H9 (cell line): ENCODE measurements at regions not wholly inside any gene's neighbourhood (a gene's known extent, or its start where the extent isn't known, plus 50 kb on each side); places are given as distances from the start of the nearest gene placed in this dataset.

Source experiments
- DNase-seq: peaks from one replicate; pipeline ENCODE4 v3.0.0-alpha.2; 2017
- H2AFZ ChIP-seq: one replicate; pipeline ENCODE4 v1.6.1; 2013; ENCODE audit warnings: mild to moderate bottlenecking, low read length, control low read depth, moderate library complexity
- H2AK5ac ChIP-seq: 2 replicates; pipeline ENCODE4 v1.6.1; 2013; ENCODE audit warnings: low read length, control low read depth, mixed read lengths; ENCODE audit not compliant: insufficient read length
- H2BK120ac ChIP-seq: one replicate; pipeline ENCODE4 v1.6.1; 2013; ENCODE audit warnings: low read depth, mild to moderate bottlenecking, low read length, control low read depth, inconsistent platforms; ENCODE audit not compliant: poor library complexity, severe bottlenecking
- H2BK12ac ChIP-seq: 2 replicates; pipeline ENCODE4 v1.6.1; 2013; ENCODE audit warnings: low read length, control low read depth, mixed read lengths, low read depth; ENCODE audit not compliant: insufficient read length
- H2BK15ac ChIP-seq: 2 replicates; pipeline ENCODE4 v1.6.1; 2013; ENCODE audit warnings: low read depth, low read length, control low read depth
- H2BK20ac ChIP-seq: one replicate; pipeline ENCODE4 v1.6.1; 2013; ENCODE audit warnings: low read depth, mild to moderate bottlenecking, low read length, control low read depth, inconsistent platforms; ENCODE audit not compliant: poor library complexity, severe bottlenecking
- H2BK5ac ChIP-seq: 2 replicates; pipeline ENCODE4 v1.6.1; 2013; ENCODE audit warnings: low read length, control low read depth, mixed read lengths; ENCODE audit not compliant: insufficient read length
- H3K14ac ChIP-seq: 2 replicates; pipeline ENCODE4 v1.6.1; 2013; ENCODE audit warnings: low read length, control low read depth; ENCODE audit not compliant: insufficient read depth
- H3K18ac ChIP-seq: 2 replicates; pipeline ENCODE4 v1.6.1; 2013; ENCODE audit warnings: low read depth, mild to moderate bottlenecking, mixed read lengths, low read length, control low read depth; ENCODE audit not compliant: insufficient read length
- H3K23ac ChIP-seq: 2 replicates; pipeline ENCODE4 v1.6.1; 2013; ENCODE audit warnings: low read length, control low read depth, mixed read lengths, low read depth; ENCODE audit not compliant: insufficient read length
- H3K23me2 ChIP-seq: 2 replicates; pipeline ENCODE4 v1.6.1; 2013; ENCODE audit warnings: low read depth, mild to moderate bottlenecking, mixed read lengths, low read length, control low read depth; ENCODE audit not compliant: insufficient read length, poor library complexity, severe bottlenecking
- H3K27ac ChIP-seq: 2 replicates; pipeline ENCODE4 v1.5.1; 2013; ENCODE audit warnings: low read length, control low read depth, mixed read lengths, low read depth; ENCODE audit not compliant: insufficient read length
- H3K27me3 ChIP-seq: 2 replicates; pipeline ENCODE4 v1.6.1; 2013; ENCODE audit warnings: low read length, control low read depth, inconsistent platforms; ENCODE audit not compliant: insufficient read depth
- H3K4ac ChIP-seq: 2 replicates; pipeline ENCODE4 v1.6.1; 2013; ENCODE audit warnings: low read depth, mild to moderate bottlenecking, control low read depth, inconsistent platforms, low read length, moderate library complexity
- H3K4me1 ChIP-seq: 2 replicates; pipeline ENCODE4 v1.6.1; 2013; ENCODE audit warnings: low read length, control low read depth, inconsistent platforms; ENCODE audit not compliant: insufficient read depth
- H3K4me2 ChIP-seq: 2 replicates; pipeline ENCODE4 v1.6.1; 2013; ENCODE audit warnings: low read length, control low read depth, mixed read lengths; ENCODE audit not compliant: insufficient read length, insufficient read depth
- H3K56ac ChIP-seq: 2 replicates; pipeline ENCODE4 v1.6.1; 2013; ENCODE audit warnings: low read depth, mild to moderate bottlenecking, mixed read lengths, low read length, control low read depth; ENCODE audit not compliant: insufficient read length
- H3K79me1 ChIP-seq: 2 replicates; pipeline ENCODE4 v1.6.1; 2013; ENCODE audit warnings: low read depth, mild to moderate bottlenecking, moderate library complexity, low read length, control low read depth, inconsistent platforms; ENCODE audit not compliant: insufficient read depth, poor library complexity, severe bottlenecking
- H3K79me2 ChIP-seq: 2 replicates; pipeline ENCODE4 v1.6.1; 2013; ENCODE audit warnings: low read length, control low read depth, inconsistent platforms; ENCODE audit not compliant: insufficient read depth
- H3K9ac ChIP-seq: 2 replicates; pipeline ENCODE4 v1.6.1; 2013; ENCODE audit warnings: low read length, control low read depth, mixed read lengths; ENCODE audit not compliant: insufficient read length; ENCODE audit errors: extremely low read depth
- H3K9me3 ChIP-seq: one replicate; pipeline ENCODE4 v1.6.1; 2013; ENCODE audit warnings: low read depth, low read length, inconsistent platforms; ENCODE audit not compliant: control insufficient read depth
- H3T11ph ChIP-seq: one replicate; pipeline ENCODE4 v1.6.1; 2013; ENCODE audit warnings: mild to moderate bottlenecking, low read length, control low read depth, inconsistent platforms
- H4K20me1 ChIP-seq: one replicate; pipeline ENCODE4 v1.6.1; 2013; ENCODE audit not compliant: control insufficient read depth, insufficient read length, insufficient read depth
- H4K5ac ChIP-seq: 2 replicates; pipeline ENCODE4 v1.6.1; 2013; ENCODE audit warnings: low read depth, mild to moderate bottlenecking, mixed read lengths, low read length, control low read depth; ENCODE audit not compliant: insufficient read length
- H4K8ac ChIP-seq: replicated peaks from 2 replicates; pipeline ENCODE4 v1.6.1; 2013; ENCODE audit warnings: low read length, control low read depth, mixed read lengths, low read depth; ENCODE audit not compliant: insufficient read length
- H4K91ac ChIP-seq: 2 replicates; pipeline ENCODE4 v1.6.1; 2013; ENCODE audit warnings: low read depth, mild to moderate bottlenecking, moderate library complexity, mixed read lengths, low read length, control low read depth; ENCODE audit not compliant: insufficient read length
- H3K27ac Mint-ChIP-seq, 3 experiments: 2 replicates in 2 of 3; 3 replicates in 1 of 3; pipeline ENCODE4 v1.8.0; 2020 to 2021; ENCODE audit warnings: mixed read lengths in 3 of 3, mild to moderate bottlenecking in 1 of 3, moderate library complexity in 1 of 3
- H3K27me3 Mint-ChIP-seq: 2 replicates; pipeline ENCODE4 v1.8.0; 2021; ENCODE audit warnings: low read depth, mild to moderate bottlenecking, moderate library complexity, mixed read lengths
- H3K36me3 Mint-ChIP-seq, 3 experiments: 2 replicates in 2 of 3; 3 replicates in 1 of 3; pipeline ENCODE4 v1.8.0; 2020 to 2021; ENCODE audit warnings: low read depth in 3 of 3, mixed read lengths in 3 of 3; ENCODE audit not compliant: insufficient read depth in 1 of 3
- H3K4me1 Mint-ChIP-seq, 2 experiments: 2 replicates each; pipeline ENCODE4 v1.8.0; 2020; ENCODE audit warnings: mixed read lengths in 2 of 2
- H3K4me3 Mint-ChIP-seq, 2 experiments: 2 replicates in 1 of 2; 3 replicates in 1 of 2; pipeline ENCODE4 v1.8.0; 2020 to 2021; ENCODE audit warnings: mild to moderate bottlenecking in 2 of 2, mixed read lengths in 2 of 2, moderate library complexity in 1 of 2
- H3K9me3 Mint-ChIP-seq, 2 experiments: 2 replicates in 1 of 2; 3 replicates in 1 of 2; pipeline ENCODE4 v1.8.0; 2020; ENCODE audit warnings: mild to moderate bottlenecking in 2 of 2, mixed read lengths in 2 of 2, moderate library complexity in 1 of 2
- CTCF ChIP-seq: fragments of 200-600 bp; sonication (generic); conservative IDR thresholded peaks from 3 replicates; pipeline ENCODE4 v1.8.0; 2021; ENCODE audit warnings: antibody characterized with exemption, mild to moderate bottlenecking
- WGBS: extraction: QIAGEN DNeasy Blood & Tissue Kit; methylation state at CpG from one replicate; pipeline ENCODE4 v1.1.7; 2013; ENCODE audit warnings: missing lambda C conversion rate, low lambda C conversion rate, mixed read lengths; ENCODE audit not compliant: insufficient read length; ENCODE audit errors: extremely low coverage; 5-methylcytosine and 5-hydroxymethylcytosine counted together

- no peak overlapping the region for H3K27ac Mint-ChIP-seq
- no peak overlapping the region for H3K18ac ChIP-seq
- no peaks in the 10 kb centered on the region for H3K27me3 ChIP-seq
- no peak overlapping the region for H3K56ac ChIP-seq
- no peak overlapping the region for H2BK20ac ChIP-seq
- H3K36me3 Mint-ChIP-seq = no peaks in the 10 kb centered on the region
- H3K27ac ChIP-seq = no peak overlapping the region
- no peaks in the 10 kb centered on the region for H3K79me1 ChIP-seq
- H3K14ac ChIP-seq = no peak overlapping the region
- H3K4me1 ChIP-seq = no peaks in the 10 kb centered on the region
- no peak overlapping the region for H4K5ac ChIP-seq
- no peak overlapping the region for H2AFZ ChIP-seq
- no peak overlapping the region for H3K4me2 ChIP-seq
- H3K4me1 Mint-ChIP-seq = no peaks in the 10 kb centered on the region
- TF ChIP-seq CTCF = no peak
- no peak overlapping the region for H4K91ac ChIP-seq
- no peak overlapping the region for H3K23ac ChIP-seq
- H3T11ph ChIP-seq = no peak overlapping the region
- no peak overlapping the region for H3K4me3 Mint-ChIP-seq
- H3K9me3 ChIP-seq = no peaks in the 10 kb centered on the region
- no peak overlapping the region for H2BK5ac ChIP-seq
- no CpG with 5 or more reads among the region's 4 CpGs for WGBS
- H4K20me1 ChIP-seq = no peaks in the 10 kb centered on the region
- no peaks in the 10 kb centered on the region for H3K9me3 Mint-ChIP-seq
- H2BK120ac ChIP-seq = no peak overlapping the region
- H3K9ac ChIP-seq = no peak overlapping the region
- H2AK5ac ChIP-seq = no peak overlapping the region
- H4K8ac ChIP-seq = no peak overlapping the region
- no peaks in the 10 kb centered on the region for H3K79me2 ChIP-seq
- H3K4ac ChIP-seq = no peak overlapping the region
- no peak overlapping the region for H2BK15ac ChIP-seq
- no peak overlapping the region for H2BK12ac ChIP-seq
- no peaks in the 10 kb centered on the region for H3K27me3 Mint-ChIP-seq
- no peaks in the 10 kb centered on the region for H3K23me2 ChIP-seq
- DNase-seq = no peak
These were observed 612.7 kb upstream of the GCFC2 start for GRCh38 chr2:76323381-76323780.
